ENCODE measurements at regions not wholly inside any gene's neighbourhood (a gene's known extent, or its start where the extent isn't known, plus 50 kb on each side); places are given as distances from the start of the nearest gene placed in this dataset.

GRCh38 chr12:25741917-25742316, 188.8 kb upstream of the LMNTD1 start:
- TF ChIP-seq TCF12 (IDR thresholded peaks at IDR 0.05; ENCODE audit: low read depth) = no peak
- no peak for TF ChIP-seq TAF1 (IDR thresholded peaks at IDR 0.05; ENCODE audit: low read depth)
- no peak for TF ChIP-seq MAX (IDR thresholded peaks at IDR 0.05)
- no peak for TF ChIP-seq ZBTB7A (IDR thresholded peaks at IDR 0.05; ENCODE audit: low read depth)
- TF ChIP-seq CREB1 (IDR thresholded peaks at IDR 0.05; ENCODE audit: low read depth) = no peak
- TF ChIP-seq NFIC (IDR thresholded peaks at IDR 0.05) = no peak
- no peak for TF ChIP-seq CEBPB (IDR thresholded peaks at IDR 0.05)
- no peak for TF ChIP-seq EP300 (IDR thresholded peaks at IDR 0.05; ENCODE audit: borderline replicate concordance)
- no peak for TF ChIP-seq USF1 (IDR thresholded peaks at IDR 0.05)
- TF ChIP-seq YY1 (IDR thresholded peaks at IDR 0.05; ENCODE audit: low read depth) = no peak
- no peak for TF ChIP-seq REST (IDR thresholded peaks at IDR 0.05; ENCODE audit: low read depth)
- TF ChIP-seq EGR1 (IDR thresholded peaks at IDR 0.05) = no peak

- no peak for TF ChIP-seq USF1 (IDR thresholded peaks at IDR 0.05)
- TF ChIP-seq TAF1 (IDR thresholded peaks at IDR 0.05; ENCODE audit: low read depth) = no peak
Measured at GRCh38 chr12:25743679-25744215, 190.7 kb upstream of the LMNTD1 start.

- TF ChIP-seq TEAD4 (IDR thresholded peaks at IDR 0.05) (no peak), CEBPB (IDR thresholded peaks at IDR 0.05) (no peak), REST (IDR thresholded peaks at IDR 0.05; ENCODE audit: low read depth) (no peak)
Measured at GRCh38 chr12:25744313-25744712, 191.2 kb upstream of the LMNTD1 start.

- TF ChIP-seq USF1 (IDR thresholded peaks at IDR 0.05) (no peak), FOXM1 (IDR thresholded peaks at IDR 0.05; ENCODE audit: borderline replicate concordance, low read depth) (no peak), CEBPB (IDR thresholded peaks at IDR 0.05) (no peak), MAX (IDR thresholded peaks at IDR 0.05) (no peak), CREB1 (IDR thresholded peaks at IDR 0.05; ENCODE audit: low read depth) (no peak), TAF1 (IDR thresholded peaks at IDR 0.05; ENCODE audit: low read depth) (no peak), REST (IDR thresholded peaks at IDR 0.05; ENCODE audit: low read depth) (no peak), TEAD4 (IDR thresholded peaks at IDR 0.05) (no peak), RAD21 (IDR thresholded peaks at IDR 0.05; ENCODE audit: low read depth) (no peak), ZBTB7A (IDR thresholded peaks at IDR 0.05; ENCODE audit: low read depth) (no peak), EGR1 (IDR thresholded peaks at IDR 0.05) (no peak), NFIC (IDR thresholded peaks at IDR 0.05) (no peak), TCF12 (IDR thresholded peaks at IDR 0.05; ENCODE audit: low read depth) (no peak), YY1 (IDR thresholded peaks at IDR 0.05; ENCODE audit: low read depth) (no peak), EP300 (IDR thresholded peaks at IDR 0.05; ENCODE audit: borderline replicate concordance) (no peak)
Measured at GRCh38 chr12:25745281-25745680, 192.2 kb upstream of the LMNTD1 start.

GRCh38 chr12:25746131-25746530, 193.0 kb upstream of the LMNTD1 start:
- TF ChIP-seq TEAD4 (IDR thresholded peaks at IDR 0.05) (no peak), ZBTB7A (IDR thresholded peaks at IDR 0.05; ENCODE audit: low read depth) (no peak), YY1 (IDR thresholded peaks at IDR 0.05; ENCODE audit: low read depth) (no peak), MAX (IDR thresholded peaks at IDR 0.05) (no peak), NFIC (IDR thresholded peaks at IDR 0.05) (no peak), RAD21 (IDR thresholded peaks at IDR 0.05; ENCODE audit: low read depth) (no peak), CEBPB (IDR thresholded peaks at IDR 0.05) (no peak)
